K562 (cell line): ENCODE measurements at regions not wholly inside any gene's neighbourhood (a gene's known extent, or its start where the extent isn't known, plus 50 kb on each side); places are given as distances from the start of the nearest gene placed in this dataset.

Experiments
- ATAC-seq: fragments of 200-7000 bp; cut with Tn5 transposase; 3 replicates; pipeline ENCODE4 v1.9.1; 2020; ENCODE audit warnings: moderate library complexity
- BruUV-seq: library from RNA; stranded (reverse); fragments of 400-500 nt; replicated peaks from 2 replicates; lab custom pipeline; 2021; lab: Mats Ljungman, UMichigan
- CTCF ChIA-PET: fragments of 300-600 bp; formaldehyde crosslinking; extraction: SDS; loops from one replicate; lab custom pipeline; 2021; ENCODE audit warnings: low intra/inter-chr PET ratio; lab: Yijun Ruan, JAX
- POLR2A ChIA-PET: fragments of 300-600, 350-650 bp; sonication (Branson Sonifier 250); formaldehyde crosslinking; extraction: SDS; loops from one replicate; lab custom pipeline; 2021; ENCODE audit warnings: antibody characterized with exemption, inconsistent platforms; lab: Yijun Ruan, JAX
- DNase-seq, 4 experiments: peaks; one replicate each; pipeline versions ENCODE4 v3.0.0 to v3.0.0-alpha.2; 2011 to 2018; ENCODE audit warnings: low spot score in 3 of 4, mixed read lengths in 3 of 4; ENCODE audit errors: extremely low read depth in 1 of 4
- FAIRE-seq: peaks from 2 replicates; lab custom pipeline; 2011; peaks lifted over from hg19 to GRCh38; lab: Jason Lieb, UNC
- H2AFZ ChIP-seq: 2 replicates; pipeline ENCODE4 v1.6.0; 2011; ENCODE audit warnings: low read depth, low read length, control low read depth, inconsistent platforms
- H3K27ac ChIP-seq: fragments of 200-600 bp; 3 replicates; pipeline ENCODE4 v1.8.0; 2011; ENCODE audit warnings: low read depth, mild to moderate bottlenecking, control low read depth, inconsistent platforms, low read length, moderate library complexity, mixed read lengths; ENCODE audit errors: extremely low read depth
- H3K27me3 ChIP-seq, 2 experiments: fragments of 300-600 bp in 1 of 2; 2 replicates in 1 of 2; 3 replicates in 1 of 2; pipeline versions ENCODE4 v1.6.0 to v1.8.0; 2011; ENCODE audit warnings: inconsistent platforms in 2 of 2, low read length in 2 of 2, mild to moderate bottlenecking in 1 of 2, mixed read lengths in 1 of 2, moderate library complexity in 1 of 2; ENCODE audit not compliant: control insufficient read depth in 2 of 2, insufficient read depth in 2 of 2
- H3K36me3 ChIP-seq: fragments of 300-600 bp; 3 replicates; pipeline ENCODE4 v1.8.0; 2011; ENCODE audit warnings: mild to moderate bottlenecking, low read length, inconsistent platforms; ENCODE audit not compliant: control insufficient read depth, insufficient read depth
- H3K4me1 ChIP-seq, 2 experiments: fragments of 200-600 bp in 1 of 2; replicated peaks in 1 of 2; 2 replicates in 1 of 2; 3 replicates in 1 of 2; pipeline versions ENCODE4 v1.5.1 to v1.8.0; 2011; ENCODE audit warnings: inconsistent platforms in 2 of 2, low read length in 2 of 2, mild to moderate bottlenecking in 1 of 2, mixed read lengths in 1 of 2, moderate library complexity in 1 of 2; ENCODE audit not compliant: control insufficient read depth in 2 of 2, insufficient read depth in 2 of 2
- H3K4me2 ChIP-seq: 2 replicates; pipeline ENCODE4 v1.6.1; 2011; ENCODE audit warnings: low read length, control low read depth, inconsistent platforms, mixed read lengths; ENCODE audit not compliant: insufficient read depth
- H3K4me3 ChIP-seq: fragments of 200-600 bp; sonication (generic), shearing (Covaris generic); 2 replicates; pipeline ENCODE4 v1.5.1; 2016; ENCODE audit warnings: control low read depth, inconsistent platforms
- H3K79me2 ChIP-seq: fragments of 200-600 bp; 3 replicates; pipeline ENCODE4 v1.8.0; 2011; ENCODE audit warnings: low read length, inconsistent platforms; ENCODE audit not compliant: control insufficient read depth, insufficient read depth
- H3K9ac ChIP-seq, 2 experiments: 2 replicates each; pipeline versions ENCODE4 v1.6.0 to v1.6.1; 2011; ENCODE audit warnings: low read depth in 2 of 2, low read length in 2 of 2, control low read depth in 1 of 2, inconsistent platforms in 1 of 2, mild to moderate bottlenecking in 1 of 2, mixed read lengths in 1 of 2; ENCODE audit not compliant: insufficient read depth in 1 of 2
- H3K9me1 ChIP-seq: one replicate; pipeline ENCODE4 v1.6.0; 2011; ENCODE audit warnings: inconsistent platforms, mild to moderate bottlenecking, low read length, moderate library complexity; ENCODE audit not compliant: control insufficient read depth, insufficient read depth
- H3K9me3 ChIP-seq: replicated peaks from 2 replicates; pipeline ENCODE4 v1.5.1; 2011; ENCODE audit warnings: low read depth, low read length, inconsistent platforms; ENCODE audit not compliant: control insufficient read depth, insufficient read depth
- H4K20me1 ChIP-seq: replicated peaks from 2 replicates; pipeline ENCODE4 v1.6.1; 2011; ENCODE audit warnings: low read length, inconsistent platforms, mixed read lengths; ENCODE audit not compliant: control insufficient read depth, insufficient read depth
- CHD2 ChIP-seq: IDR thresholded peaks from 2 replicates; pipeline ENCODE4 v1.6.1; 2011; ENCODE audit warnings: low read depth, low read length
- DIDO1 ChIP-seq: fragments of 450-650 bp; IDR thresholded peaks from 2 replicates; pipeline ENCODE4 v1.6.1; 2016; ENCODE audit warnings: low read depth, missing biosample characterization, missing genetic modification characterization
- FIP1L1 ChIP-seq: fragments of 200-400 bp; formaldehyde crosslinking; IDR thresholded peaks from 2 replicates; pipeline ENCODE4 v1.6.1; 2018; ENCODE audit warnings: mild to moderate bottlenecking, low read depth, low read length; ENCODE audit not compliant: poor library complexity, severe bottlenecking
- GATAD2A ChIP-seq: fragments of 450-650 bp; IDR thresholded peaks from 2 replicates; pipeline ENCODE4 v1.6.1; 2017
- IRF2 ChIP-seq: sonication (generic); formaldehyde crosslinking; IDR thresholded peaks from 2 replicates; pipeline ENCODE4 v1.8.1; 2022; ENCODE audit warnings: mild to moderate bottlenecking, missing genetic modification reagents
- NCOR1 ChIP-seq: fragments of 450-650 bp; IDR thresholded peaks from 2 replicates; pipeline ENCODE4 v1.6.1; 2016; ENCODE audit warnings: mild to moderate bottlenecking, moderate library complexity
- NFIX ChIP-seq: fragments of 250-450 bp; sonication (Bioruptor Pico); IDR thresholded peaks from 2 replicates; pipeline ENCODE4 v1.4.0; 2020; ENCODE audit warnings: low read depth, mild to moderate bottlenecking, moderate library complexity
- POLR2H ChIP-seq: IDR thresholded peaks from 2 replicates; pipeline ENCODE4 v1.6.1; 2016; ENCODE audit warnings: missing genetic modification characterization, low read depth, mild to moderate bottlenecking, control low read depth, missing compliant biosample characterization, moderate library complexity
- SRF ChIP-seq, 2 experiments: fragments of 250-450, 450-650 bp in 1 of 2; sonication (Bioruptor Pico) in 1 of 2; sonication (generic) in 1 of 2; formaldehyde crosslinking; IDR thresholded peaks; 2 replicates each; pipeline versions ENCODE4 v1.5.0 to v1.5.1; 2020 to 2022; ENCODE audit warnings: mild to moderate bottlenecking in 1 of 2, missing genetic modification reagents in 1 of 2
- SRSF1 ChIP-seq: fragments of 200-400 bp; formaldehyde crosslinking; IDR thresholded peaks from 2 replicates; pipeline ENCODE4 v1.6.1; 2017; ENCODE audit warnings: mild to moderate bottlenecking, low read depth, low read length, moderate library complexity
- U2AF1 ChIP-seq: fragments of 200-400 bp; formaldehyde crosslinking; optimal IDR thresholded peaks from 2 replicates; pipeline ENCODE3; 2017; ENCODE audit warnings: mild to moderate bottlenecking, low read depth, low read length, moderate library complexity
- ZKSCAN1 ChIP-seq: fragments of 150-350 bp; IDR thresholded peaks from 2 replicates; pipeline ENCODE4 v1.6.1; 2016; ENCODE audit warnings: low read depth, low read length
- ZNF23 ChIP-seq: fragments of 250-450 bp; sonication (Bioruptor Pico); IDR thresholded peaks from 2 replicates; pipeline ENCODE4 v1.4.0; 2020; ENCODE audit warnings: mild to moderate bottlenecking
- WGBS: fragments of 100-300 bp; shearing (Covaris generic); methylation state at CpG from one replicate; pipeline ENCODE4 v1.1.6; 2016; ENCODE audit warnings: low coverage, mixed read lengths; ENCODE audit not compliant: insufficient coverage; ENCODE audit errors: missing lambda C conversion rate; 5-methylcytosine and 5-hydroxymethylcytosine counted together
- in situ Hi-C: fragments of 300-500 bp; cut with MboI; formaldehyde crosslinking; loops from 4 replicates; pipeline ENCODE4 v1.15.0; 2018; ENCODE audit warnings: inconsistent platforms, mixed read lengths
- intact Hi-C: fragments of 100-400 bp; cut with micrococcal nuclease; formaldehyde crosslinking; loops from 2 replicates; pipeline ENCODE4 v1.14.2; 2022
- TF ChIP-seq, protein P1 (sequence below): fragments of 450-650 bp; IDR thresholded peaks from 2 replicates; pipeline ENCODE4 v1.6.1; 2016; ENCODE audit warnings: mild to moderate bottlenecking
- TF ChIP-seq, protein P2 (sequence below): fragments of 450-650 bp; conservative IDR thresholded peaks from 2 replicates; pipeline ENCODE4 v1.6.1; 2016; ENCODE audit warnings: missing genetic modification characterization, low read depth, mild to moderate bottlenecking, missing compliant biosample characterization, moderate library complexity
- TF ChIP-seq, protein P3 (sequence below): fragments of 450-650 bp; formaldehyde crosslinking; IDR thresholded peaks from 2 replicates; pipeline ENCODE4 v1.4.0; 2022; ENCODE audit warnings: mild to moderate bottlenecking, moderate library complexity

DNA sequence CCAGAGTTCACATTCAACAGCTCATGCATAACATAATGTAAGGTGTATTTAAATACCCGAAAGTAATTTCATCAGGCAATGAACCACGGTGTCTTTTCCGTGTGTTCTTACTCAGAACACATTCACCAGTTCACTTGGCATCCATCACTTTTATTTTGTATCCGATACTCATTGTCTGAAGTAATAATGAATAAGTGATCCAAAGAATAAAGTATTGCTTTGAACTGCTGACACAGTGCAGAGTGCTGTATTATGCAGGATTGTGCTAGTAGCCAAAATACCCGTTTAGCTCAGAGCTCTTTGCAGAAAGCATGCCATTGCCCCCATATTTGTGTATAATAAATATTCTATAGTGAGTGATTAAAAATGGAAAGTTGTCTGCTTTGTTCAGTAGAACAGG is 460.9 kb upstream of the KCNMB2 start (continued):
- TF ChIP-seq, protein P1, sequence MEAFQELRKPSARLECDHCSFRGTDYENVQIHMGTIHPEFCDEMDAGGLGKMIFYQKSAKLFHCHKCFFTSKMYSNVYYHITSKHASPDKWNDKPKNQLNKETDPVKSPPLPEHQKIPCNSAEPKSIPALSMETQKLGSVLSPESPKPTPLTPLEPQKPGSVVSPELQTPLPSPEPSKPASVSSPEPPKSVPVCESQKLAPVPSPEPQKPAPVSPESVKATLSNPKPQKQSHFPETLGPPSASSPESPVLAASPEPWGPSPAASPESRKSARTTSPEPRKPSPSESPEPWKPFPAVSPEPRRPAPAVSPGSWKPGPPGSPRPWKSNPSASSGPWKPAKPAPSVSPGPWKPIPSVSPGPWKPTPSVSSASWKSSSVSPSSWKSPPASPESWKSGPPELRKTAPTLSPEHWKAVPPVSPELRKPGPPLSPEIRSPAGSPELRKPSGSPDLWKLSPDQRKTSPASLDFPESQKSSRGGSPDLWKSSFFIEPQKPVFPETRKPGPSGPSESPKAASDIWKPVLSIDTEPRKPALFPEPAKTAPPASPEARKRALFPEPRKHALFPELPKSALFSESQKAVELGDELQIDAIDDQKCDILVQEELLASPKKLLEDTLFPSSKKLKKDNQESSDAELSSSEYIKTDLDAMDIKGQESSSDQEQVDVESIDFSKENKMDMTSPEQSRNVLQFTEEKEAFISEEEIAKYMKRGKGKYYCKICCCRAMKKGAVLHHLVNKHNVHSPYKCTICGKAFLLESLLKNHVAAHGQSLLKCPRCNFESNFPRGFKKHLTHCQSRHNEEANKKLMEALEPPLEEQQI = no peak
- TF ChIP-seq, protein P2, sequence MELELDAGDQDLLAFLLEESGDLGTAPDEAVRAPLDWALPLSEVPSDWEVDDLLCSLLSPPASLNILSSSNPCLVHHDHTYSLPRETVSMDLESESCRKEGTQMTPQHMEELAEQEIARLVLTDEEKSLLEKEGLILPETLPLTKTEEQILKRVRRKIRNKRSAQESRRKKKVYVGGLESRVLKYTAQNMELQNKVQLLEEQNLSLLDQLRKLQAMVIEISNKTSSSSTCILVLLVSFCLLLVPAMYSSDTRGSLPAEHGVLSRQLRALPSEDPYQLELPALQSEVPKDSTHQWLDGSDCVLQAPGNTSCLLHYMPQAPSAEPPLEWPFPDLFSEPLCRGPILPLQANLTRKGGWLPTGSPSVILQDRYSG (tag) = no peak
- TF ChIP-seq SRF (CRISPR knock-in tag; IDR thresholded peaks at IDR 0.05) (no peak), ZKSCAN1 (no peak)

DNA sequence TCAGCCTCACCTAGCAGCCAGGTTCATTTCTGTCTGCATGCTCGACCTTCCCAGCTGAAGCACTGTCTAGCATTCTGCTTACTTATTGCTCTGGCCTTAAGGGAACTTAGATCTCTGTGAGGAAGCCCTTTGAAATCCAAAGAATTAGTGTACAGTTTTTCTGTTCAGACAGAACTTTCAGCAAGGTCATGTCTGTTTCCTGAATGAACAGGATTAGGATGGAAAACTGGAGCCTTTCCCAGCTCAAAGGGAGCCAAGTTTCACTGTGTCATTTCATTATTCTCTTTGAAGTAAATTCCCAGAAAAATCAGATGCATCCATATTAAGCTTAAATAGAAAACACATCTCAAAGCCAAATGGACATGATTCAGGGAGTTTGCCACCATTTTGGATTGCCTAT is 457.3 kb upstream of the KCNMB2 start:
- DNase-seq (no peak), ATAC-seq (no peak), FAIRE-seq (no peak)
- Histone ChIP-seq H3K79me2 (no peaks in the 10 kb centered on the region), H3K9ac (no peak overlapping the region), H3K4me1 (peaks cover 0 to 3% of the 10 kb centered on the region in 2 experiments; a peak in 1 of 5 replicates), H3K4me3 (no peak overlapping the region), H2AFZ (peak overlapping the region; percentile 11; the same call in 1 of the 2 replicates), H3K9me1 (no peaks in the 10 kb centered on the region), H3K36me3 (no peaks in the 10 kb centered on the region), H3K4me2 (no peak overlapping the region), H3K9me3 (no peaks in the 10 kb centered on the region), H4K20me1 (no peaks in the 10 kb centered on the region), H3K27me3 (no peaks in the 10 kb centered on the region), H3K27ac (no peak overlapping the region)
- intact Hi-C loops (no loop called here), in situ Hi-C loops (no loop called here)
- WGBS = 0% methylated on average over 1 of the region's 1 CpG
- BruUV-seq = no TSS peak
- POLR2A ChIA-PET = no interaction called here
- CTCF ChIA-PET = no interaction called here
- TF ChIP-seq GATAD2A = no peak
- no peak for TF ChIP-seq NFIX
- TF ChIP-seq ZNF23 (CRISPR knock-in tag) = no peak
- TF ChIP-seq CHD2 = no peak
- no peak for TF ChIP-seq POLR2H
- TF ChIP-seq U2AF1 = no peak
- TF ChIP-seq SRSF1 = no peak
- TF ChIP-seq NCOR1 = no peak
- TF ChIP-seq, protein P1 = no peak
- no peak for TF ChIP-seq FIP1L1
- no peak for TF ChIP-seq DIDO1 (tag)
- TF ChIP-seq, protein P3, sequence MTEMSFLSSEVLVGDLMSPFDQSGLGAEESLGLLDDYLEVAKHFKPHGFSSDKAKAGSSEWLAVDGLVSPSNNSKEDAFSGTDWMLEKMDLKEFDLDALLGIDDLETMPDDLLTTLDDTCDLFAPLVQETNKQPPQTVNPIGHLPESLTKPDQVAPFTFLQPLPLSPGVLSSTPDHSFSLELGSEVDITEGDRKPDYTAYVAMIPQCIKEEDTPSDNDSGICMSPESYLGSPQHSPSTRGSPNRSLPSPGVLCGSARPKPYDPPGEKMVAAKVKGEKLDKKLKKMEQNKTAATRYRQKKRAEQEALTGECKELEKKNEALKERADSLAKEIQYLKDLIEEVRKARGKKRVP (CRISPR knock-in tag) = no peak
- no peak for TF ChIP-seq IRF2 (CRISPR knock-in tag)
